WTC11 (cell line): ENCODE measurements at regions not wholly inside any gene's neighbourhood (a gene's known extent, or its start where the extent isn't known, plus 50 kb on each side); places are given as distances from the start of the nearest gene placed in this dataset.

Experiments
- ATAC-seq: fragments of 200-7000 bp; cut with Tn5 transposase; 2 replicates; pipeline ENCODE4 v1.10.0; 2021; ENCODE audit warnings: mild to moderate bottlenecking, moderate library complexity
- CTCF ChIA-PET: fragments of 300-600 bp; sonication (Branson Sonifier 250); formaldehyde crosslinking; loops from one replicate; lab custom pipeline; 2021; ENCODE audit warnings: antibody characterized with exemption; lab: Charles Lee
- POLR2A ChIA-PET: fragments of 350-600 bp; sonication (Branson Sonifier 250); formaldehyde crosslinking; loops from one replicate; lab custom pipeline; 2021; ENCODE audit warnings: antibody characterized with exemption; lab: Charles Lee
- DNase-seq: peaks from one replicate; pipeline ENCODE4 v3.0.0; 2021; ENCODE audit warnings: low spot score
- H3K27ac Mint-ChIP-seq: 2 replicates; pipeline ENCODE4 v1.8.0; 2021; ENCODE audit warnings: mixed read lengths
- H3K27me3 Mint-ChIP-seq: 2 replicates; pipeline ENCODE4 v1.8.0; 2021; ENCODE audit warnings: low read depth, mild to moderate bottlenecking, moderate library complexity, mixed read lengths
- H3K36me3 Mint-ChIP-seq: 2 replicates; pipeline ENCODE4 v1.8.0; 2021; ENCODE audit warnings: mixed read lengths
- H3K4me1 Mint-ChIP-seq: 2 replicates; pipeline ENCODE4 v1.8.0; 2022; ENCODE audit warnings: mixed read lengths
- H3K4me3 Mint-ChIP-seq: 2 replicates; pipeline ENCODE4 v1.8.0; 2021; ENCODE audit warnings: mild to moderate bottlenecking, moderate library complexity, mixed read lengths
- H3K9me3 Mint-ChIP-seq: 2 replicates; pipeline ENCODE4 v1.8.0; 2021; ENCODE audit warnings: mixed read lengths
- ATF1 ChIP-seq: sonication (generic); formaldehyde crosslinking; IDR thresholded peaks from 2 replicates; pipeline ENCODE4 v1.8.1; 2023; ENCODE audit warnings: mild to moderate bottlenecking, moderate library complexity, missing genetic modification reagents
- E2F1 ChIP-seq: sonication (generic); formaldehyde crosslinking; IDR thresholded peaks from 2 replicates; pipeline ENCODE4 v1.8.0; 2022; ENCODE audit warnings: mild to moderate bottlenecking, missing genetic modification reagents
- GABPB1 ChIP-seq: sonication (generic); formaldehyde crosslinking; IDR thresholded peaks from 2 replicates; pipeline ENCODE4 v1.8.1; 2023; ENCODE audit warnings: mild to moderate bottlenecking, missing genetic modification reagents
- PRDM15 ChIP-seq: sonication (generic); formaldehyde crosslinking; IDR thresholded peaks from 2 replicates; pipeline ENCODE4 v1.8.0; 2022; ENCODE audit warnings: missing genetic modification reagents
- STAT6 ChIP-seq: sonication (generic); formaldehyde crosslinking; conservative IDR thresholded peaks from 2 replicates; pipeline ENCODE4 v1.8.1; 2023; ENCODE audit warnings: mild to moderate bottlenecking, low read depth, missing genetic modification reagents, moderate library complexity
- TP53 ChIP-seq: sonication (generic); formaldehyde crosslinking; IDR thresholded peaks from 2 replicates; pipeline ENCODE4 v1.8.1; 2023; ENCODE audit warnings: mild to moderate bottlenecking, missing genetic modification reagents
- USF1 ChIP-seq: sonication (generic); formaldehyde crosslinking; IDR thresholded peaks from 2 replicates; pipeline ENCODE4 v1.8.0; 2022; ENCODE audit warnings: mild to moderate bottlenecking, missing genetic modification reagents
- ZBTB21 ChIP-seq: sonication (generic); formaldehyde crosslinking; IDR thresholded peaks from 2 replicates; pipeline ENCODE4 v1.8.1; 2023; ENCODE audit warnings: mild to moderate bottlenecking, missing genetic modification reagents, borderline replicate concordance
- ZNF121 ChIP-seq: sonication (generic); formaldehyde crosslinking; IDR thresholded peaks from 2 replicates; pipeline ENCODE4 v1.8.0; 2023; ENCODE audit warnings: missing genetic modification reagents
- ZNF138 ChIP-seq: sonication (generic); formaldehyde crosslinking; conservative IDR thresholded peaks from 2 replicates; pipeline ENCODE4 v1.8.1; 2022; ENCODE audit warnings: mild to moderate bottlenecking, moderate library complexity, missing genetic modification reagents
- ZNF263 ChIP-seq: sonication (generic); formaldehyde crosslinking; IDR thresholded peaks from 2 replicates; pipeline ENCODE4 v1.8.1; 2022; ENCODE audit warnings: low read depth, mild to moderate bottlenecking, moderate library complexity, missing genetic modification reagents
- ZNF423 ChIP-seq: fragments of 250-450 bp; sonication (Bioruptor Pico); IDR thresholded peaks from 2 replicates; pipeline ENCODE4 v2.1.2; 2022; ENCODE audit warnings: mild to moderate bottlenecking, moderate library complexity
- ZNF532 ChIP-seq: fragments of 250-450 bp; sonication (Bioruptor Pico); IDR thresholded peaks from 2 replicates; pipeline ENCODE4 v1.9.0; 2021; ENCODE audit warnings: mild to moderate bottlenecking, borderline replicate concordance

- no peak for TF ChIP-seq ZNF532 (CRISPR knock-in tag)
- no peak for TF ChIP-seq TP53
- TF ChIP-seq STAT6 (CRISPR knock-in tag): no peak
- TF ChIP-seq ZNF121 (CRISPR knock-in tag): no peak
- TF ChIP-seq ZBTB21 (CRISPR knock-in tag): no peak
- no peak for TF ChIP-seq ATF1
- TF ChIP-seq, all 79 proteins: peak for 0
These were observed 90.2 kb downstream of the LINGO1 start (continued) for GRCh38 chr15:77542491-77543001.

GRCh38 chr15:77541421-77542181 is 91.1 kb downstream of the LINGO1 start:
- H3K4me3 Mint-ChIP-seq: no peak overlapping the region
- POLR2A ChIA-PET: no interaction called here
- no peak for TF ChIP-seq E2F1
- peak; percentile 34; the same call in 1 of the 2 replicates for TF ChIP-seq ZBTB21 (CRISPR knock-in tag)
- no peak for TF ChIP-seq ZNF138 (CRISPR knock-in tag)
- TF ChIP-seq ZNF263 (CRISPR knock-in tag): peak; percentile 70; the same call in 1 of the 2 replicates
- TF ChIP-seq ZNF423: peak; percentile 55; the same call in 1 of the 2 replicates
- no peak for TF ChIP-seq USF1 (CRISPR knock-in tag)
- TF ChIP-seq GABPB1: no peak
- peak; percentile 65 for TF ChIP-seq PRDM15 (CRISPR knock-in tag)
- H3K27ac Mint-ChIP-seq: no peak overlapping the region
- DNase-seq (no peak), ATAC-seq (peak; percentile 6)
- no peaks in the 10 kb centered on the region for H3K36me3 Mint-ChIP-seq
- peaks cover 66% of the 10 kb centered on the region for H3K4me1 Mint-ChIP-seq
- peaks cover 5% of the 10 kb centered on the region for H3K27me3 Mint-ChIP-seq
- CTCF ChIA-PET: interaction anchor here (0.5 to 8.3 kb wide), 28 partner anchors 12 to 568 kb away, joined by 3 to 242 read pairs (median 5); partner anchors contain the start of gene LINGO1
- no peaks in the 10 kb centered on the region for H3K9me3 Mint-ChIP-seq
